ENCODE measurements at regions not wholly inside any gene's neighbourhood (a gene's known extent, or its start where the extent isn't known, plus 50 kb on each side); places are given as distances from the start of the nearest gene placed in this dataset.

GRCh38 chr4:184924516-184924915 lies 93.8 kb upstream of the HELT start:
- no peak for TF ChIP-seq REST (IDR thresholded peaks at IDR 0.05; ENCODE audit: insufficient read depth in 1 of 2, low read depth in 2 of 2, low read length in 2 of 2)
- no peak for TF ChIP-seq FOXP2 (optimal IDR thresholded peaks at IDR 0.05; ENCODE audit: borderline replicate concordance, extremely low read depth, extremely low read length, insufficient read depth)
- TF ChIP-seq SIN3A (IDR thresholded peaks at IDR 0.05; ENCODE audit: borderline replicate concordance, insufficient read depth, low read length): no peak
- no peak for TF ChIP-seq POLR2AphosphoS5 (IDR thresholded peaks at IDR 0.05; ENCODE audit: low read depth, low read length)
- TF ChIP-seq TAF1 (IDR thresholded peaks at IDR 0.05; ENCODE audit: borderline replicate concordance, insufficient read depth, low read length): no peak

- TF ChIP-seq REST (IDR thresholded peaks at IDR 0.05; ENCODE audit: insufficient read depth in 1 of 2, low read depth in 2 of 2, low read length in 2 of 2): no peak
Measured at GRCh38 chr4:184929476-184929875, 88.8 kb upstream of the HELT start.

GRCh38 chr4:184930026-184930425 lies 88.3 kb upstream of the HELT start:
- TF ChIP-seq REST (IDR thresholded peaks at IDR 0.05; ENCODE audit: insufficient read depth in 1 of 2, low read depth in 2 of 2, low read length in 2 of 2) (no peak), FOXP2 (optimal IDR thresholded peaks at IDR 0.05; ENCODE audit: borderline replicate concordance, extremely low read depth, extremely low read length, insufficient read depth) (no peak), POLR2AphosphoS5 (IDR thresholded peaks at IDR 0.05; ENCODE audit: low read depth, low read length) (no peak), SIN3A (IDR thresholded peaks at IDR 0.05; ENCODE audit: borderline replicate concordance, insufficient read depth, low read length) (no peak), TAF1 (IDR thresholded peaks at IDR 0.05; ENCODE audit: borderline replicate concordance, insufficient read depth, low read length) (no peak)

GRCh38 chr4:184932343-184932742 lies 85.9 kb upstream of the HELT start:
- TF ChIP-seq FOXP2 (optimal IDR thresholded peaks at IDR 0.05; ENCODE audit: borderline replicate concordance, extremely low read depth, extremely low read length, insufficient read depth): no peak
- no peak for TF ChIP-seq POLR2AphosphoS5 (IDR thresholded peaks at IDR 0.05; ENCODE audit: low read depth, low read length)

GRCh38 chr4:184933311-184933710 lies 85.0 kb upstream of the HELT start:
- TF ChIP-seq REST (IDR thresholded peaks at IDR 0.05; ENCODE audit: insufficient read depth in 1 of 2, low read depth in 2 of 2, low read length in 2 of 2): no peak
- no peak for TF ChIP-seq FOXP2 (optimal IDR thresholded peaks at IDR 0.05; ENCODE audit: borderline replicate concordance, extremely low read depth, extremely low read length, insufficient read depth)

- no peak for TF ChIP-seq REST (IDR thresholded peaks at IDR 0.05; ENCODE audit: insufficient read depth in 1 of 2, low read depth in 2 of 2, low read length in 2 of 2)
- TF ChIP-seq POLR2AphosphoS5 (IDR thresholded peaks at IDR 0.05; ENCODE audit: low read depth, low read length): no peak
- TF ChIP-seq TAF1 (IDR thresholded peaks at IDR 0.05; ENCODE audit: borderline replicate concordance, insufficient read depth, low read length): no peak
- no peak for TF ChIP-seq SIN3A (IDR thresholded peaks at IDR 0.05; ENCODE audit: borderline replicate concordance, insufficient read depth, low read length)
- no peak for TF ChIP-seq FOXP2 (optimal IDR thresholded peaks at IDR 0.05; ENCODE audit: borderline replicate concordance, extremely low read depth, extremely low read length, insufficient read depth)
Measured at GRCh38 chr4:184934184-184934583, 84.1 kb upstream of the HELT start.
